Endothelial cell of umbilical vein (primary cell): ENCODE measurements at regions not wholly inside any gene's neighbourhood (a gene's known extent, or its start where the extent isn't known, plus 50 kb on each side); places are given as distances from the start of the nearest gene placed in this dataset.

Experiments used
- BruUV-seq: library from RNA; stranded (reverse); fragments of 400-500 nt; replicated peaks from 2 replicates; lab custom pipeline; 2021; lab: Mats Ljungman, UMichigan
- CTCF ChIA-PET: fragments of 300-600, 350-600 bp; sonication (Branson Sonifier 250); formaldehyde crosslinking; loops from one replicate; lab custom pipeline; 2021; ENCODE audit warnings: antibody characterized with exemption, inconsistent platforms; lab: Charles Lee
- POLR2A ChIA-PET: fragments of 300-600, 350-600 bp; sonication (Branson Sonifier 250); formaldehyde crosslinking; loops from one replicate; lab custom pipeline; 2021; ENCODE audit warnings: antibody characterized with exemption, inconsistent platforms; lab: Charles Lee
- DNase-seq: peaks from one replicate; pipeline ENCODE4 v3.0.0-alpha.2; 2011; ENCODE audit warnings: low read depth, low spot score
- FAIRE-seq: peaks from 2 replicates; lab custom pipeline; 2011; peaks lifted over from hg19 to GRCh38; lab: Jason Lieb, UNC
- H2AFZ ChIP-seq: 2 replicates; pipeline ENCODE4 v1.6.0; 2012; ENCODE audit warnings: low read depth, low read length, control low read depth, inconsistent platforms
- H3K27ac ChIP-seq: 2 replicates; pipeline ENCODE4 v1.5.1; 2011; ENCODE audit warnings: low read depth, mild to moderate bottlenecking, control low read depth, low read length, moderate library complexity; ENCODE audit not compliant: insufficient read depth
- H3K27me3 ChIP-seq, 2 experiments: 2 replicates each; pipeline versions ENCODE4 v1.6.0 to v1.6.1; 2011; ENCODE audit warnings: low read length in 2 of 2, mixed read lengths in 1 of 2; ENCODE audit not compliant: control insufficient read depth in 2 of 2, insufficient read depth in 2 of 2
- H3K36me3 ChIP-seq, 2 experiments: 2 replicates in 1 of 2; 3 replicates in 1 of 2; pipeline ENCODE4 v1.5.1; 2011; ENCODE audit warnings: low read length in 2 of 2, mild to moderate bottlenecking in 1 of 2, moderate library complexity in 1 of 2; ENCODE audit not compliant: control insufficient read depth in 2 of 2, insufficient read depth in 2 of 2; ENCODE audit errors: extremely low read depth in 1 of 2
- H3K4me1 ChIP-seq: 3 replicates; pipeline ENCODE4 v1.5.1; 2011; ENCODE audit warnings: mild to moderate bottlenecking, low read length; ENCODE audit not compliant: control insufficient read depth, insufficient read depth; ENCODE audit errors: extremely low read depth
- H3K4me2 ChIP-seq: 2 replicates; pipeline ENCODE4 v1.6.1; 2011; ENCODE audit warnings: low read length, control low read depth, mixed read lengths; ENCODE audit not compliant: insufficient read depth
- H3K4me3 ChIP-seq, 3 experiments: fragments of 200-600 bp in 1 of 3; sonication (generic), shearing (Covaris generic) in 1 of 3; replicated peaks in 1 of 3; 2 replicates each; pipeline ENCODE4 v1.5.1; 2011 to 2016; ENCODE audit warnings: control low read depth in 3 of 3, low read length in 3 of 3, mild to moderate bottlenecking in 2 of 3, inconsistent platforms in 1 of 3, low read depth in 1 of 3, moderate library complexity in 1 of 3; ENCODE audit not compliant: insufficient read depth in 1 of 3
- H3K79me2 ChIP-seq: 2 replicates; pipeline ENCODE4 v1.6.0; 2012; ENCODE audit warnings: low read length, inconsistent platforms; ENCODE audit not compliant: control insufficient read depth, insufficient read depth
- H3K9ac ChIP-seq: replicated peaks from 2 replicates; pipeline ENCODE3; 2011; ENCODE audit warnings: low read length, control low read depth; ENCODE audit not compliant: insufficient read depth; ENCODE audit errors: extremely low read depth
- H3K9me1 ChIP-seq: replicated peaks from 3 replicates; pipeline ENCODE4 v1.6.0; 2011; ENCODE audit warnings: mild to moderate bottlenecking, low read length; ENCODE audit not compliant: control insufficient read depth, insufficient read depth; ENCODE audit errors: extremely low read depth
- H3K9me3 ChIP-seq: replicated peaks from 2 replicates; pipeline ENCODE4 v1.5.1; 2012; ENCODE audit warnings: low read length, inconsistent platforms; ENCODE audit not compliant: control insufficient read depth, insufficient read depth
- H4K20me1 ChIP-seq: replicated peaks from 2 replicates; pipeline ENCODE3; 2011; ENCODE audit warnings: mild to moderate bottlenecking, low read length; ENCODE audit not compliant: control insufficient read depth, insufficient read depth; ENCODE audit errors: extremely low read depth
- CTCF ChIP-seq, 2 donors: IDR thresholded peaks; 1 replicate in 1 of 2; 2 replicates in 1 of 2; pipeline ENCODE4 v1.5.1; 2011; ENCODE audit warnings: low read length in 2 of 2, mild to moderate bottlenecking in 2 of 2, moderate library complexity in 2 of 2, control low read depth in 1 of 2, inconsistent platforms in 1 of 2, low read depth in 1 of 2; ENCODE audit not compliant: insufficient read depth in 1 of 2; ENCODE audit errors: extremely low read depth in 1 of 2
- EZH2 ChIP-seq: IDR thresholded peaks from 2 replicates; pipeline ENCODE4 v1.6.1; 2012; ENCODE audit warnings: borderline replicate concordance, low read depth, mild to moderate bottlenecking, moderate library complexity, low read length, inconsistent platforms; ENCODE audit not compliant: severe bottlenecking
- FOS ChIP-seq: IDR thresholded peaks from 2 replicates; pipeline ENCODE4 v1.6.1; 2011; ENCODE audit warnings: mild to moderate bottlenecking, low read length, moderate library complexity, borderline replicate concordance; ENCODE audit not compliant: insufficient read depth
- GATA2 ChIP-seq: IDR thresholded peaks from 2 replicates; pipeline ENCODE4 v1.7.0; 2011; ENCODE audit warnings: low read depth, mild to moderate bottlenecking, moderate library complexity, mixed read lengths, low read length; ENCODE audit not compliant: insufficient read length, insufficient read depth
- JUN ChIP-seq: IDR thresholded peaks from 2 replicates; pipeline ENCODE4 v1.6.1; 2011; ENCODE audit warnings: borderline replicate concordance, low read depth; ENCODE audit not compliant: insufficient read length, insufficient read depth
- MAX ChIP-seq: IDR thresholded peaks from 2 replicates; pipeline ENCODE4 v1.6.1; 2011; ENCODE audit not compliant: insufficient read depth, insufficient read length
- MYC ChIP-seq: IDR thresholded peaks from one replicate; pipeline ENCODE4 v1.6.1; 2011; ENCODE audit warnings: mild to moderate bottlenecking, low read depth, low read length
- POLR2A ChIP-seq: IDR thresholded peaks from 2 replicates; pipeline ENCODE4 v1.6.1; 2012; ENCODE audit warnings: low read depth, mild to moderate bottlenecking, control low read depth, low read length
- POLR2AphosphoS5 ChIP-seq: IDR thresholded peaks from 2 replicates; pipeline ENCODE4 v1.6.1; 2012; ENCODE audit warnings: low read depth, mild to moderate bottlenecking, control low read depth, low read length, moderate library complexity; ENCODE audit not compliant: insufficient read depth
- dilution Hi-C: fragments of 300-500 bp; cut with MboI; formaldehyde crosslinking; loops from one replicate; pipeline ENCODE4 v1.15.0; 2019; ENCODE audit warnings: low sequenced_read_pairs; ENCODE audit not compliant: extremely low pct_ligation_motif_present
- intact Hi-C: fragments of 100-400 bp; cut with micrococcal nuclease; formaldehyde crosslinking; loops from one replicate; pipeline ENCODE4 v1.10.0; 2022

- no peak overlapping the region for H3K9ac ChIP-seq
- intact Hi-C loops: no loop called here
- no peak overlapping the region for H2AFZ ChIP-seq
- no peaks in the 10 kb centered on the region for H3K9me1 ChIP-seq
- FAIRE-seq (no peak), DNase-seq (no peak)
- H3K27me3 ChIP-seq: no peaks in the 10 kb centered on the region
- H3K9me3 ChIP-seq: no peaks in the 10 kb centered on the region
- no TSS peak for BruUV-seq
- ChIA-PET CTCF (no interaction called here), POLR2A (no interaction called here)
- no peak for TF ChIP-seq MAX
- no peak for TF ChIP-seq EZH2
- TF ChIP-seq POLR2A: no peak
- TF ChIP-seq POLR2AphosphoS5: no peak
- no peak for TF ChIP-seq FOS
- no peak for TF ChIP-seq JUN
- TF ChIP-seq GATA2: no peak
- TF ChIP-seq CTCF (IDR thresholded peaks at IDR 0.05; ENCODE audit: extremely low read depth in 1 of 2, insufficient read depth in 1 of 2, low read depth in 1 of 2, low read length in 2 of 2): no peak
- TF ChIP-seq MYC: no peak
- no peaks in the 10 kb centered on the region for H3K79me2 ChIP-seq
- no peak overlapping the region for H3K27ac ChIP-seq
- H3K4me1 ChIP-seq: no peaks in the 10 kb centered on the region
- no peaks in the 10 kb centered on the region for H4K20me1 ChIP-seq
- H3K4me2 ChIP-seq: no peak overlapping the region
- no peaks in the 10 kb centered on the region for H3K36me3 ChIP-seq
- no peak overlapping the region for H3K4me3 ChIP-seq
- dilution Hi-C loops: no loop called here
These were observed 287.1 kb upstream of the SMIM30 start for GRCh38 chr7:113405296-113406056.
